ENCODE measurements at regions not wholly inside any gene's neighbourhood (a gene's known extent, or its start where the extent isn't known, plus 50 kb on each side); places are given as distances from the start of the nearest gene placed in this dataset.
"Not testable (repeated sequence)": the region's sequence is repeated elsewhere in the genome, so short reads cannot be mapped to it uniquely, and the experiment has no call there.

DNA sequence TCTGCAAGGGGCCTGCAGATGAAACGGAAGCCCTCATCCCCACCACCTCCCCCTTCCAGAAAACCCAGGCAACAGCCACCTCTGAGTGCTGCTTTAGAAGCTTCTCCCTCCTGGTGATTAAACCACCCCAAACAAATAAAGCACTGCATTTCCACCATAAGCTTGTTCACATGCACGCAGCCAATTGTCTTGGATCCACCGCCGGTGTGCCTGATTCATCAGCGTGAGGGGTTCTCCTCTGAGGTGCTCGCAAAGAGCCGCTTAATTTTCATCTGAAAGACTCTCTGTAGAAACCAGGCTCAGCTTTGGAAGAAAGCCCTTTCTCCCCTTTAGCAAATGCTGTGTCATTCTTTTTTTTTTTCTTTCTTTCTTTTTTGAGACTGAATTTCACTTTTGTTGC lies 155.2 kb upstream of the EEF2KMT start:
- Histone ChIP-seq H3K23ac (ENCODE audit: low read length) (no peak overlapping the region), H3K18ac (ENCODE audit: low read length) (no peak overlapping the region), H4K8ac (ENCODE audit: low read depth, low read length) (no peak overlapping the region), H2BK5ac (ENCODE audit: low read depth, low read length, poor library complexity) (no peak overlapping the region), H3K27me3 (ENCODE audit: insufficient read depth, low read length) (no peaks in the 10 kb centered on the region), H3K4me3 (ENCODE audit: low read depth, low read length) (no peak overlapping the region), H4K12ac (ENCODE audit: low read depth, low read length) (no peak overlapping the region), H3K9ac (ENCODE audit: low read length) (no peak overlapping the region), H2AFZ (ENCODE audit: insufficient read depth, low read length, poor library complexity) (no peak overlapping the region), H3K36me3 (ENCODE audit: control insufficient read depth in 1 of 2, insufficient read depth in 2 of 2, low read length in 2 of 2) (no peaks in the 10 kb centered on the region), H2BK120ac (ENCODE audit: insufficient read depth, low read length, poor library complexity) (no peak overlapping the region), H3K9me3 (ENCODE audit: insufficient read depth, low read depth, low read length) (no peaks in the 10 kb centered on the region), H3K79me1 (ENCODE audit: low read length) (no peaks in the 10 kb centered on the region), H3K4ac (ENCODE audit: low read depth, low read length) (no peak overlapping the region), H3K79me2 (ENCODE audit: control insufficient read depth, insufficient read depth, low read length, poor library complexity) (no peaks in the 10 kb centered on the region), H3K14ac (ENCODE audit: low read length) (no peak overlapping the region), H3K27ac (ENCODE audit: low read depth, low read length) (no peak overlapping the region), H2BK12ac (ENCODE audit: low read length) (no peak overlapping the region), H2AK5ac (ENCODE audit: low read length) (no peak overlapping the region), H3K4me2 (ENCODE audit: low read length) (no peak overlapping the region), H3K4me1 (ENCODE audit: control insufficient read depth in 1 of 2, insufficient read depth in 2 of 2, low read length in 2 of 2) (no peaks in the 10 kb centered on the region), H4K91ac (ENCODE audit: low read depth, low read length) (no peak overlapping the region)
- DNase-seq: no peak
- no CpG with 5 or more reads among the region's 7 CpGs for WGBS (ENCODE audit: extremely low coverage, insufficient coverage, insufficient read length)

DNA sequence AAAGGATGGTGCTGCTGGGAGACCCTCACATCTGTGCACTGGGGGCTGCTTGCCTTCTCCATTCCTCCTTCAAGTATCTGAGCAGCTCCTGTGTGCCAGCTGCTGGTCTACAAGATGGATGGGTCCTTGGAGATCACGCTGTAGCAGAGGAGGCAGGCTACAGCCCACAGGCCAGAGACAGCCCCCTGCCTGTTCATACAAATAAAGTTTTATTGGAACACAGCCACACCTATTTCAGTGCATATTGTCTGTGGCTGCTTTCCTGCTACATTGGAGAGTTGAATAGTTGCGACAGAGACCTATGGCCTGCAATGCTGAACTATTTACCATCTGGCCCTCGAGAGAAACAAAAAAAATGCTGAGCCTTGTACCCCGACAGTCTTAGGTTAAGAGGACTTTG lies 149.8 kb upstream of the EEF2KMT start:
- not testable (repeated sequence) for H3K4me2 ChIP-seq (ENCODE audit: low read length); H2BK12ac ChIP-seq (ENCODE audit: low read length); H3K79me2 ChIP-seq (ENCODE audit: control insufficient read depth, insufficient read depth, low read length, poor library complexity); H2AK5ac ChIP-seq (ENCODE audit: low read length); H2AFZ ChIP-seq (ENCODE audit: insufficient read depth, low read length, poor library complexity); H4K91ac ChIP-seq (ENCODE audit: low read depth, low read length); H3K9me3 ChIP-seq (ENCODE audit: insufficient read depth, low read depth, low read length); H4K8ac ChIP-seq (ENCODE audit: low read depth, low read length); H4K12ac ChIP-seq (ENCODE audit: low read depth, low read length); H3K27me3 ChIP-seq (ENCODE audit: insufficient read depth, low read length); H3K23ac ChIP-seq (ENCODE audit: low read length); H3K4ac ChIP-seq (ENCODE audit: low read depth, low read length); H3K18ac ChIP-seq (ENCODE audit: low read length); H3K36me3 ChIP-seq (ENCODE audit: control insufficient read depth in 1 of 2, insufficient read depth in 2 of 2, low read length in 2 of 2); H2BK5ac ChIP-seq (ENCODE audit: low read depth, low read length, poor library complexity); H3K27ac ChIP-seq (ENCODE audit: low read depth, low read length); H3K4me1 ChIP-seq (ENCODE audit: control insufficient read depth in 1 of 2, insufficient read depth in 2 of 2, low read length in 2 of 2); H3K4me3 ChIP-seq (ENCODE audit: low read depth, low read length); H3K79me1 ChIP-seq (ENCODE audit: low read length); H3K14ac ChIP-seq (ENCODE audit: low read length); DNase-seq; H2BK120ac ChIP-seq (ENCODE audit: insufficient read depth, low read length, poor library complexity); H3K9ac ChIP-seq (ENCODE audit: low read length)
- WGBS (ENCODE audit: extremely low coverage, insufficient coverage, insufficient read length): no CpG with 5 or more reads among the region's 4 CpGs

- not testable (repeated sequence) for H3K4me3 ChIP-seq (ENCODE audit: low read depth, low read length); H2BK12ac ChIP-seq (ENCODE audit: low read length); H3K27me3 ChIP-seq (ENCODE audit: insufficient read depth, low read length); H3K9ac ChIP-seq (ENCODE audit: low read length); H3K27ac ChIP-seq (ENCODE audit: low read depth, low read length); H2BK5ac ChIP-seq (ENCODE audit: low read depth, low read length, poor library complexity); H3K4ac ChIP-seq (ENCODE audit: low read depth, low read length); DNase-seq; H3K79me2 ChIP-seq (ENCODE audit: control insufficient read depth, insufficient read depth, low read length, poor library complexity); H3K9me3 ChIP-seq (ENCODE audit: insufficient read depth, low read depth, low read length); H3K36me3 ChIP-seq (ENCODE audit: control insufficient read depth in 1 of 2, insufficient read depth in 2 of 2, low read length in 2 of 2); H3K23ac ChIP-seq (ENCODE audit: low read length); H2AFZ ChIP-seq (ENCODE audit: insufficient read depth, low read length, poor library complexity); H3K79me1 ChIP-seq (ENCODE audit: low read length); H4K12ac ChIP-seq (ENCODE audit: low read depth, low read length); H4K8ac ChIP-seq (ENCODE audit: low read depth, low read length); H3K4me1 ChIP-seq (ENCODE audit: control insufficient read depth in 1 of 2, insufficient read depth in 2 of 2, low read length in 2 of 2); H2AK5ac ChIP-seq (ENCODE audit: low read length); H3K18ac ChIP-seq (ENCODE audit: low read length); H4K91ac ChIP-seq (ENCODE audit: low read depth, low read length); H2BK120ac ChIP-seq (ENCODE audit: insufficient read depth, low read length, poor library complexity); H3K14ac ChIP-seq (ENCODE audit: low read length)
- no CpG with 5 or more reads among the region's 18 CpGs for WGBS (ENCODE audit: extremely low coverage, insufficient coverage, insufficient read length)
- peak overlapping the region; percentile 36 for H3K4me2 ChIP-seq (ENCODE audit: low read length)
These were observed 142.7 kb upstream of the EEF2KMT start for GRCh38 chr16:5240278-5240626.

- DNase-seq: peak in 1 of 2 donors; percentile 49
- H3K27ac ChIP-seq (ENCODE audit: low read depth, low read length); H2BK120ac ChIP-seq (ENCODE audit: insufficient read depth, low read length, poor library complexity); H3K23ac ChIP-seq (ENCODE audit: low read length); H2AFZ ChIP-seq (ENCODE audit: insufficient read depth, low read length, poor library complexity); H3K18ac ChIP-seq (ENCODE audit: low read length); H3K9me3 ChIP-seq (ENCODE audit: insufficient read depth, low read depth, low read length); H2BK5ac ChIP-seq (ENCODE audit: low read depth, low read length, poor library complexity); H2BK12ac ChIP-seq (ENCODE audit: low read length); H4K8ac ChIP-seq (ENCODE audit: low read depth, low read length); H3K79me1 ChIP-seq (ENCODE audit: low read length); H4K12ac ChIP-seq (ENCODE audit: low read depth, low read length); H2AK5ac ChIP-seq (ENCODE audit: low read length); H3K14ac ChIP-seq (ENCODE audit: low read length); H3K27me3 ChIP-seq (ENCODE audit: insufficient read depth, low read length); H3K36me3 ChIP-seq (ENCODE audit: control insufficient read depth in 1 of 2, insufficient read depth in 2 of 2, low read length in 2 of 2); H4K91ac ChIP-seq (ENCODE audit: low read depth, low read length); H3K9ac ChIP-seq (ENCODE audit: low read length); H3K4ac ChIP-seq (ENCODE audit: low read depth, low read length); H3K4me1 ChIP-seq (ENCODE audit: control insufficient read depth in 1 of 2, insufficient read depth in 2 of 2, low read length in 2 of 2); H3K79me2 ChIP-seq (ENCODE audit: control insufficient read depth, insufficient read depth, low read length, poor library complexity); H3K4me3 ChIP-seq (ENCODE audit: low read depth, low read length): not testable (repeated sequence)
- no CpG with 5 or more reads among the region's 89 CpGs for WGBS (ENCODE audit: extremely low coverage, insufficient coverage, insufficient read length)
- H3K4me2 ChIP-seq (ENCODE audit: low read length): peak overlapping the region; percentile 50
These were observed 142.1 kb upstream of the EEF2KMT start for GRCh38 chr16:5239472-5240277.
